DMS79 (cell line): ENCODE measurements at regions not wholly inside any gene's neighbourhood (a gene's known extent, or its start where the extent isn't known, plus 50 kb on each side); places are given as distances from the start of the nearest gene placed in this dataset.
"Not testable (repeated sequence)": the region's sequence is repeated elsewhere in the genome, so short reads cannot be mapped to it uniquely, and the experiment has no call there.

Experiments
- DNase-seq: peaks from one replicate; lab custom pipeline; 2025; lab: John Stamatoyannopoulos, UW

GRCh38 chr6:86872810-86873209 lies 64.5 kb upstream of the HTR1E start:
- not testable (repeated sequence) for DNase-seq

DNA sequence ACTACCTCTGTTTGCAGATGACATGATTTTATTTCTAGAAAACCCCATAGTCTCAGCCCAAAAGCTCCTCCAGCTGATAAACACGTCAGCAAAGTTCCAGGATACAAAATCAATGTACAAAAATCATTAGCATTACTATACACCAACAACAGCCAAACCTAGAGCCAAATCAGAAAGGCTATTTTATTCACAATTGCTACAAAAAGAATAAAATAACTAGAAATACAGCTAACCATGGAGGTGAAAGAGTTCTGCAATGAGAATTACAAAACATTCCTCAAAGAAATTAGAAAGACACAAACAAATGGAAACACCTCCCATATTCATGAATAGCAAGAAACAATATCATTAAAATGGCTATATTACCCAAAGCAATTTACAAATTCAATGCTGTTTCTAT lies 65.6 kb upstream of the HTR1E start:
- no peak for DNase-seq

DNA sequence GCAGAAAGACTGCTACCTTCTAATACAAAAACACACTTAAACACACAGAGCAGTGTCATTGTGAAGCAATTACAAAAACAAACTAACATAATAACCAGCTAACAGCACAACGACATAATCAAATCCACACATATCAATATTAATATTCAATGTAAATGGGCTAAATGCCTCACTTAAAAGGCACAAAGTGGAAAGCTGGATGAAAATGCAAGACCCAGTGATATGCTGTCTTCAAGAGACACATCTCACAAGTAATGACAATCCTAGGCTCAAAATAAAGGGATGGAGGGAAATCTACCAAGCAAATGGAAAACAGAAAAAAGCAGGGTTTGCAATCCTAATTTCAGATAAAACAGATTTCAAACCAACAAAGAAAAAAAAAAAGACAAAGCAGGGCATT lies 67.8 kb upstream of the HTR1E start:
- no peak for DNase-seq

DNA sequence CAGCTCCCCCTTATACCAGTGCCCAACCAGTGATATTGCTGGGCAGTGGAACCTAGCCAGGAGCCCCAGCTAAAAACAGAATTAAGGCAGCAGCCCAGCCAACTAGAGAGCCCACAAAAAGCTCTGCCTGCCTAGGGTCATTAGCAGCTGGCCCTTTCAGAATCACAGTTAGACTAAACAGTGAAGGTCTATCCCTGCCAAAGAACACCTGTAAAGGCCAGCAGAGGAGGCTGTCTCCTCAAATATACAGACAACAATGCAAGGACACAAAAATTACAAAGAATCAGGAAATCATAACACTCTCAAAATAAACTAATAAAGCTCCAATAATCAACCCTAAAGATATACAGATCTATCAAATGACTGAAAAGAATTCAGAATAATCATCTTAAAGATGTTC lies 77.8 kb upstream of the HTR1E start:
- DNase-seq: no peak

DNA sequence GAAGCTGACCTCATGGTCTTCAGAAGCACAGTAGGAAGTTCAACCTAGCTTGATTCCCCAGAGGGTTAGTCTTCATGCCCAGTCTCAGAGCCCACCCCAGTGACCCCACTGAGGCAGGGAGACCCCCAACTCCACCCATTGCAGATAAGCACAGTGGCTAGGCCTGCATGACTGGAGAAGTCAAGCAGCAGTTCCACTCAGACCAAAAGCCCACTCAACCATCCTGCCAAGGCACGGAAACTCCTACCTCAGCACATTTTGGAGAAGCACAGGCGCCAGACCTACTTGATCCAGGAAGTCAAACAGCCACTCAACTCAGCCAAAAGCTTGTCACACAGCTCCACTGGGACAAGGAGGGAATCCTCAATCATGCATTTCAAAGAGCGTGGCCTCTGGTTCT lies 78.4 kb upstream of the HTR1E start:
- DNase-seq: no peak

- DNase-seq: no peak
Observed at GRCh38 chr6:86857783-86858182, 79.5 kb upstream of the HTR1E start.

GRCh38 chr6:86856937-86857563 lies 80.3 kb upstream of the HTR1E start:
- no peak for DNase-seq

DNA sequence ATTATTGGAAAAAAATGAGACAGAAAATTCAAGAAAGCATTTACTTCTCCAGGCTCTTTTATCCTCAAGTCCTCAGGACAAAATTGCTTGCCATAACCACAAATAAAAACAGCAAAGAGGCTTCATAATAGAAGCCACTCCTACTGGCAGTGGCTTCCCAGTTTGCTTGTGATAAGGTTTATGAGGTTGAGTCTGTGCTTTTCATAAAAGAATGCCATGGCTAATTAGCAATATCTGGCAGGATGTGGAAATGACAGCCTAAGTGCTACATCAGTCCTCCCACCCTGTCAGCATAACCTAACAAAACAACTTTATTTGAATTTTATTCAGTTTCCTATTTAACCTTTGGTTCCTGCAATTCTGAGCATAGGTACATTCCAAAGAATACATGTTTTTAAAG lies 80.9 kb upstream of the HTR1E start:
- no peak for DNase-seq

DNA sequence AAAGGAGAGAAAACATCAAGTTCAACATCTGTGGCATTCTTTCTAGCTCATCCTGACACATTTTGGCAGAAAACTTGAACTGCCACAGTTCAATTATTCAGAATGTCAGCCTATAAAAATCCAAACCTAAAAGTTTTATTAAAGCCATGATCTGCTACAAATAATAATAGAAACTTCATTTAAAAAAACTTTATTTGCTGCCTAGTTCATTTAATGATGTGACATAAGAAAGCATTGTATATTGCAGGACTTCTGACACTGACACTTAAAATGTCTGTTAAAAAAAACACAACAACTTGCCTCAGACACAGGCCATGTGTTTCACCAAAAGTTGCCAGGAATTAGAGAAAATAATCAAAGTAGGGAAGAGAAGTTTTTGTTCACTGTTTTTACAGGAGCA lies 88.3 kb upstream of the HTR1E start:
- DNase-seq: no peak

- DNase-seq: no peak
Observed at GRCh38 chr6:86832686-86833085, 104.6 kb upstream of the HTR1E start.

DNA sequence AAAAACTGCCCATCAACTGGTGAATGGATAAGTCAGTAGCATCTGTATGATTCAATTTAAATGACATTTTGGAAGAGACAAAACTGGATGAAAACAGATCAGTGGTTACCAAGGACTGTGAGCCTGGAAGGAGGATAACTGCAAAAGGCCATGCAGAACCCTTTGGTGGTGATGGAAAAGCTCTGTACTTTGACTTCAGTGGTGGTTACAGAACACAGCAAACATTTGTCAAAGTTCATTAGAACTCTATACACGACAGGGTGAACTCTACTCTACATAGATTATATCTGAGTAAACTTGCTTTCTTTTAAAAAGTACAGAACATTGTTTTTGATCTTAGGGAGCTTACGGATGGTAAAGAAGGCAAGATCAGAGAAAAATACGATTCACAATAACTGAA lies 111.9 kb upstream of the HTR1E start:
- no peak for DNase-seq

DNA sequence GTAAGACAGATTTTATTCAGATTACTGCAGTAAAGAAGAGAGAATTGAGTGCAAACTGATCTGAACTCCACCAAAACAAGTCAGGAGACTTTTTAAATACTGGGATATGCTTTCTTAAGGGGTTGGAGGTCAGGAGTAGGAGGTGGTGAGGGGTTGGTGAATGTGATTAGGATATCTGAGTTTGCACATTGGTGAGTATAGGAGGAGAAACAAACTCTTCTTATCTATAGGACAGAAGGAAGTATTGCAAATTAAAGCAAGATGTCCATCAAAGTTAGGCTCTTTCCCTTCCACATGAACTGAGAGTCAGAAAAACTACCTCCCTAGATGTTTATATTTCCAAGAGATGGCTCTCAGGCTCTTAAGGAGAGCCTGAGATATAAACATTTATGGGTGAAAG lies 114.6 kb upstream of the HTR1E start:
- DNase-seq: no peak

GRCh38 chr6:86820750-86821149 lies 116.6 kb upstream of the HTR1E start:
- DNase-seq: no peak

DNA sequence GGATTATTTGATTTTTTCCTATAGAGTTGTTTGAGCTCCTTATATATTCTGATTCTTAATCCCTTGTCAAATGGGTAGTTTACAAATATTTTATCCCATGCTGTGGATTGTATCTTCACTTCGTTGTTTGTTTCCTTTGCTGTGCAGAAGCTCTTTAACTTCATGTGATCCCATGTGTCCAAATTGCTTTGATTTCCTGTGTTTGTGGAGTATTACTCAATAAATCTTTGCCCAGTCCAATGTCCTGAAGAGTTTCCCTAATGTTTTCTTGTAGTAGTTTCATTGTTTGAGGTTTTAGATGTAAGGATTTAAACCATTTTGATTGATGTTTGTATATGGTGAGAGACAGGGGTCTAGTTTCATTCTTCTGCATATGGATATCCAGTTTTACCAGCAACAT lies 143.7 kb upstream of the HTR1E start:
- DNase-seq: no peak

GRCh38 chr6:86791476-86791875 lies 145.9 kb upstream of the HTR1E start:
- no peak for DNase-seq

- DNase-seq: no peak
Observed at GRCh38 chr6:86789779-86790411, 147.4 kb upstream of the HTR1E start.

DNA sequence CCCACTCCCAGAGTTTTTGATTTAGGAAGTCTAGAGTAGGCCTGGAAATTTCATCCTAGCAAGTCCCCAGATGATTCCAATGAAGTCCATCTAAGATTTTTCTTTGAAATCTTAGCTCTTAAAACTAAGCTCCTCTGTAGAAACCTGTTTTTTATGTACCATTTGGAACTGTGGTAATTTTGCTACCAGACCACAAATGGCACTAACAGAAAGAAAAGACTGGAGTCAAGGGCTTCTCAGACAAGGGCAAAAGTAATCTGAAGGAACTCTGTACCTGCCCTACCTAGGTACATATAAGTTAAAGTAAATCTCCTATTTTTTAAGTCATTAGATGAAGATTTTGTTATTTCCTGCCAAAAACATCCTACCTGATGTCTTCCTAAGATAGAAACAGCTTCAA lies 155.0 kb upstream of the HTR1E start:
- DNase-seq: no peak

- DNase-seq: no peak
Observed at GRCh38 chr6:86780923-86781322, 156.4 kb upstream of the HTR1E start.

GRCh38 chr6:86775893-86776292 lies 161.4 kb upstream of the HTR1E start:
- no peak for DNase-seq

- no peak for DNase-seq
Observed at GRCh38 chr6:86765211-86765610, 172.1 kb upstream of the HTR1E start.

- not testable (repeated sequence) for DNase-seq
Observed at GRCh38 chr6:86759953-86760352, 177.4 kb upstream of the HTR1E start.

- DNase-seq: no peak
Observed at GRCh38 chr6:86756640-86757229, 180.6 kb upstream of the HTR1E start.

DNA sequence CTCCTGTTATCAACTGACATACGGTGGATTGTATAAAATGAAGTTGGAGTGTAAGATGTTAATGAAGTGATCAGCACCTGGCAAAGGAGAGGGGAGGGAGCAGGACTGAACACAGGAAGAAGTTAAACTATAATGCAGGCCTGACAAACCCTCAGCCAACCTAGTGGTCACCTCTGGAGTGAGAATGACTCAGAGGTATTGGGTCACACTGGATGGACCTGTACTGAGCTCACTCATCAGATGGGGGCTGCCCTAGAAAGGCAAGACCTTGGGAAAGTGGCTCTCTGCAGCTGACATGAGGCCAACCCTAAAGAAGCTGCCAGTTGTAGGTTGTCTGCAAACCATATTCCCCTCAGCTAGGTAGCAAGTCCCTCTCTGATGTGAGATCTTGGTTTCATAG lies 193.3 kb upstream of the HTR1E start:
- DNase-seq: no peak

GRCh38 chr6:86738078-86738477 lies 199.2 kb upstream of the HTR1E start:
- DNase-seq: no peak
